SK-N-SH treated with all-trans-retinoic acid at 6 μM for 48 hours (cell line): ENCODE measurements at regions not wholly inside any gene's neighbourhood (a gene's known extent, or its start where the extent isn't known, plus 50 kb on each side); places are given as distances from the start of the nearest gene placed in this dataset.

ENCODE experiments used
- OSR1 ChIP-seq: fragments of 250-450 bp; sonication (Bioruptor Pico); IDR thresholded peaks from 2 replicates; pipeline ENCODE4 v1.8.0; 2022; ENCODE audit warnings: moderate library complexity, mild to moderate bottlenecking, inconsistent platforms
- RARB ChIP-seq: fragments of 250-450 bp; sonication (Bioruptor Pico); IDR thresholded peaks from 2 replicates; pipeline ENCODE4 v1.8.0; 2021; ENCODE audit warnings: mild to moderate bottlenecking, moderate library complexity
- TOX ChIP-seq: fragments of 250-450 bp; sonication (Bioruptor Pico); IDR thresholded peaks from 2 replicates; pipeline ENCODE4 v1.8.0; 2021; ENCODE audit warnings: mild to moderate bottlenecking, moderate library complexity, borderline replicate concordance

- TF ChIP-seq TOX (CRISPR knock-in tag) (no peak), RARB (CRISPR knock-in tag) (no peak), OSR1 (CRISPR knock-in tag) (no peak)
These were observed 370.5 kb downstream of the JRKL start for GRCh38 chr11:96760306-96760705.
